WI38 (cell line): ENCODE measurements at regions not wholly inside any gene's neighbourhood (a gene's known extent, or its start where the extent isn't known, plus 50 kb on each side); places are given as distances from the start of the nearest gene placed in this dataset.

Source experiments
- H3K4me3 ChIP-seq: 2 replicates; pipeline ENCODE4 v1.5.1; 2011; ENCODE audit warnings: low read depth, mild to moderate bottlenecking, control low read depth, low read length
- TF ChIP-seq, protein P1 (sequence below): IDR thresholded peaks from 2 replicates; pipeline ENCODE4 v1.5.1; 2012; ENCODE audit warnings: low read depth, mild to moderate bottlenecking, control low read depth, low read length

DNA sequence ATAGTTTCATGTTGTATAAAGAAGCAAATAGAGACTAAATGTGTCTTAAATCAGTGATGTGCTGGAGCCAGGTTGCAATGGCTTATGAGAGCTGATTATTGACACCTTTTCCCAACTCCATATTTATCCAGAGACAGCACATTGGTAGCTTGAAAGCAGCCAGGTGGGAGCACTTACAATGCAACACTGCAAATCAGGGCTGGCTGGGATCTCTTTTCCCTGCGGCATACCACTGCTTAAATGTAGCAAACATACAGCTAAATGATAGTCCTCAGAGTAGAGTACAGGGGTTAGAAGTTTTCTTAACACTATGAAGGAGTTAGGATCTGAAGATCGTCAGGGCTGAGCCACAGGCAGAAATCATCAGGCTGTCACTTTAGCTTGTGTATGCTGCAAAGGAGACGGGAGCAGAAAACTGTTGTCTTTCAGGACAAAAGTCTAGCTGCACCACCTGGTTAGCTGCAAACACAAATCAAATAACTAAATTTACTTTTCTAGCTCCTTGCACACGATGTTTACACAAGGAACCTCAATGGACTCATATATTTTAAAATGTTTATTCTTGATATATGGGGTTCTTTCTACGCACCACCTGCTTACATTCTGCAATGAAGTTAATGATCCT is 527.3 kb downstream of the TLL1 start:
- H3K4me3 ChIP-seq: no peak overlapping the region
- TF ChIP-seq, protein P1, sequence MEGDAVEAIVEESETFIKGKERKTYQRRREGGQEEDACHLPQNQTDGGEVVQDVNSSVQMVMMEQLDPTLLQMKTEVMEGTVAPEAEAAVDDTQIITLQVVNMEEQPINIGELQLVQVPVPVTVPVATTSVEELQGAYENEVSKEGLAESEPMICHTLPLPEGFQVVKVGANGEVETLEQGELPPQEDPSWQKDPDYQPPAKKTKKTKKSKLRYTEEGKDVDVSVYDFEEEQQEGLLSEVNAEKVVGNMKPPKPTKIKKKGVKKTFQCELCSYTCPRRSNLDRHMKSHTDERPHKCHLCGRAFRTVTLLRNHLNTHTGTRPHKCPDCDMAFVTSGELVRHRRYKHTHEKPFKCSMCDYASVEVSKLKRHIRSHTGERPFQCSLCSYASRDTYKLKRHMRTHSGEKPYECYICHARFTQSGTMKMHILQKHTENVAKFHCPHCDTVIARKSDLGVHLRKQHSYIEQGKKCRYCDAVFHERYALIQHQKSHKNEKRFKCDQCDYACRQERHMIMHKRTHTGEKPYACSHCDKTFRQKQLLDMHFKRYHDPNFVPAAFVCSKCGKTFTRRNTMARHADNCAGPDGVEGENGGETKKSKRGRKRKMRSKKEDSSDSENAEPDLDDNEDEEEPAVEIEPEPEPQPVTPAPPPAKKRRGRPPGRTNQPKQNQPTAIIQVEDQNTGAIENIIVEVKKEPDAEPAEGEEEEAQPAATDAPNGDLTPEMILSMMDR: no peak

DNA sequence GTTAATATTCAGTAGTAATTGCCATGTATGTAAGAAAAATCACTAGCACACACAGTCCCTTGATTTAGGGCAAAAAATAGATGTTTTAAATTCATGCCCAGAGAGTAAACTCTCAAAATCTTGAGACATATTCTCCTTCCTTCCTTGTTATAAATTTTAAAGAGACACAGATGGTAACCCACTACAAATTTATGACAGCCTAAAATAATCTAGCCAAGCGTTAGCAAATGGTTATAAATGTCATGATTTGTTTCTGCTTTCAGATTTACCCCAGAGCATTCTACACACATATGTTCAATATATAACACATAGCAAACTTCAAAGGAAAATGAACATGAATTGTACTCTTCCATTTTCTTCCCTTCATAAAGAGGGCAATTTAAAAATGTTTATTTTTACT is 540.3 kb downstream of the TLL1 start:
- TF ChIP-seq, protein P1: no peak
- no peak overlapping the region for H3K4me3 ChIP-seq

DNA sequence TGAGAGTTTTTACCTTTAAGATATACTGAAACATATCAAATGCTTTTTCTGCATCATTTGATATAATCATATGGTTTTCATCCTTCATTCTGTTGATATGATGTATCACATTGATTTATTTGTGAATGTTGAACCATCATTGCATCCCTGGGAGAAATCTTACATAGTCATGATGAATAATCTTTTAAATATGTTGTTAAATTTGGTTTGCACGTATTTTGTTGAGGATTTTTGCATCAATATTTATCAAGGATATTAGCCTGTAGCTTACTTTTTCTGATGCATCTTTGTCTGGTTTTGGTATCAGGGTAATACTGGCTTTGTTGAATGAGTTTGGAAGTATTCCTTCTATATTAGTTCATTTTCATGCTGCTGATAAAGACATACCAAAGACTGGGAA is 541.4 kb downstream of the TLL1 start:
- TF ChIP-seq, protein P1: no peak
- no peak overlapping the region for H3K4me3 ChIP-seq

DNA sequence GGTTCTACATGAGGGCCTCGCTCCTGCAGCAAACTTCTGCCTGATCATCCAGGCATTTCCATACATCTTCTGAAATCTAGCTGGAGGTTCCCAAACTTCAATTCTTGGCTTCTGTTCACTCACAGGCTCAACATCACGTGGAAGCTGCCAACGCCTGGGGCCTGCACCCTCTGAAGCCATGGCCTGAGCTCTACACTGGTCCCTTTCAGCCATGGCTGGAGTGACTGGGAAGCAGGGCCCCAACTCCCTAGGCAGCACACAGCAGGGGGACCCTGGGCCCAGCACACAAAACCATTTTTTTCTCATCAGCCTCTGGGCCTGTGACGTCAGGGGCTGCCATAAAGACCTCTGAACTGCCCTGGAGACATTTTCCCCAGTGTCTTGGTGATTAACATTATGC is 542.7 kb downstream of the TLL1 start:
- no peak overlapping the region for H3K4me3 ChIP-seq

DNA sequence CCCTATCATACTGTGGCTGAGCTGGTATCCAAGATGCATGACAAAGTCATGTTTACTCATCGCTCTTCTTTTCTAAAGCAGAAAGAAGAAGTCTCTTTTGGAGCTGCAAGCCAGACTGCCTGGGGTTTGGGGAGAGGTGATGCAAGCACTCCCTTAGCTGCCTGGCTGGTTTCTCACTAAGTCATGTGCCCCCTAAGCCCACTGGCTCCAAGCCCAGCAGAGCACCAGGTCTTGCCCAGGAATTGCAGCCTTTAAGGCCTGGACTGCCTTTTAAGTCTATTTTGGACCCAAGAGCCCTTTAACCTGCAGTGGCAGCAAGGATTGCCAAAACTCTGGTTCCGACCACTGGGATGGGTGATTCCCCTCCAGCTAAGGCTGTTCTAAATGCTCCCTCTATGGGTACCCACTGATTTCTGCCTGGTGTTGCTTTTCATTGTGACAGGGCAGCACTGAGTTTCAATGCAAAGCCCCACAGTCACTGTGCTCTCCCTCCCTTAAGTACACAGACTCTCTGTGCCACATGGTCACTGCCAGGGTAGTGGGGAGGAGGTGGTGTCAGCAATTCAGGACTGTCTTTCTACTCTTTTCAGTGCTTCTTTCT is 548.6 kb downstream of the TLL1 start:
- H3K4me3 ChIP-seq: no peak overlapping the region
- TF ChIP-seq, protein P1: no peak

More for the DNA sequence above, 542.7 kb downstream of the TLL1 start:
- TF ChIP-seq, protein P1: no peak

DNA sequence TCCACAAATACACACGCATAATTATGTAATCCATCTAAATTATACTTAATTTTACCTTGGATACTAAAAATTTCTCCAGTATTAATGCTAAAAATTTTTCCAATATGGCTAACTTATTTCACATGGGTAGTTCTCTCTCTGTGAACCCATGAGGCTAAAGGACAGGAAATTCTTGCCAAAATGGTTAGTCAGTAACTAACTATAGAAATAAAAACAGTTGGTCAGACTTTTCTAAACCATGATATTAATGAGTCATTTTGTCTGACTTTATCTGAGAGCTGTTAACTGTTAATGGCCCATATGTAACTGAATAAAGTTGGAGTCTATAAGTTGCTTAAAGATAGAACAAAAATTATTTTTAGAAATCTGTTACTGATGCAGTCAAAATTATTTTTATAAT is 549.4 kb downstream of the TLL1 start:
- TF ChIP-seq, protein P1: no peak
- H3K4me3 ChIP-seq: no peak overlapping the region

DNA sequence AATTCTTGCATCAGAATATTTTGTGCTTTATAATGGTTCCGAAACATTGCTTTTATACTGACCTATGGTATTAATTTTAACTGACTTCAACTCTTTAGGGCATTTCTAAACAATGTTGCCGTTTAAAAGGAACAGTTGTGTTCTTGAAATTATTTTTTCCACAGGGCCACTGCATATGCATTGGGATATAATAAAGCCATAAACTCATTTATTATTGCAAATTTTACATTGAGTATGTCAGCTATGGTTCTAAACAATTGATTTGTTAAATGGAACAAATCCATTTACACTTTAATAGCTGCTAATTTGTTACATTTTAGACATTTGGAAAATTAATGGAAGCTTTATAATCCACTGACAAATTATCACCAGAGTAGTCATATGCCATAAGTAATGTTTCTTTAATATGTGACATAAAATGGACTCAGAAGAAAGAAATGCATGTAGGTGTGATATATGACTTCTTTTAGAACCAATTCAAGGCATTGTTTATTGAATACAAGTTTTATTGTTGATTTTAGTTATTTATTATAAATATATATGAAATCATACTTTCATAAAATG is 553.3 kb downstream of the TLL1 start:
- no peak overlapping the region for H3K4me3 ChIP-seq
- TF ChIP-seq, protein P1: no peak
